GM12878 (cell line): ENCODE measurements at regions not wholly inside any gene's neighbourhood (a gene's known extent, or its start where the extent isn't known, plus 50 kb on each side); places are given as distances from the start of the nearest gene placed in this dataset.

Experiments
- ATAC-seq: fragments of 200-7000 bp; cut with Tn5 transposase; 3 replicates; pipeline ENCODE4 v1.9.1; 2020; ENCODE audit warnings: mild to moderate bottlenecking, moderate library complexity
- BruUV-seq: library from RNA; stranded (reverse); fragments of 400-500 nt; replicated peaks from 2 replicates; lab custom pipeline; 2021; lab: Mats Ljungman, UMichigan
- CTCF ChIA-PET: fragments of 300-600 bp; sonication (Branson Sonifier 250); formaldehyde crosslinking; extraction: SDS; loops from one replicate; lab custom pipeline; 2021; ENCODE audit warnings: inconsistent platforms; lab: Yijun Ruan, JAX
- POLR2A ChIA-PET: fragments of 350-600 bp; formaldehyde crosslinking; extraction: SDS; loops from one replicate; lab custom pipeline; 2021; ENCODE audit warnings: inconsistent platforms; lab: Charles Lee
- RAD21 ChIA-PET: fragments of 300-600 bp; sonication (Branson Sonifier 250); formaldehyde crosslinking; loops from one replicate; lab custom pipeline; 2023; ENCODE audit warnings: antibody characterized with exemption; ENCODE audit not compliant: unreplicated experiment; lab: Charles Lee
- SMC1A ChIA-PET: fragments of 300-600 bp; sonication (Branson Sonifier 250); formaldehyde crosslinking; loops from one replicate; lab custom pipeline; 2023; ENCODE audit not compliant: unreplicated experiment, uncharacterized antibody; lab: Charles Lee
- DNase-seq: peaks from one replicate; pipeline ENCODE4 v3.0.0-alpha.2; 2011; ENCODE audit warnings: low read depth, low spot score
- FAIRE-seq: peaks from 3 replicates; lab custom pipeline; 2011; peaks lifted over from hg19 to GRCh38; lab: Jason Lieb, UNC
- H2AFZ ChIP-seq: 2 replicates; pipeline ENCODE4 v1.6.0; 2011; ENCODE audit warnings: low read depth, low read length, control low read depth; ENCODE audit not compliant: control insufficient read depth
- H3K27ac ChIP-seq: 2 replicates; pipeline ENCODE4 v1.5.1; 2011; ENCODE audit warnings: control low read depth; ENCODE audit not compliant: control insufficient read depth, insufficient read depth
- H3K27me3 ChIP-seq, 2 experiments: replicated peaks in 1 of 2; 2 replicates each; pipeline versions ENCODE4 v1.6.0 to v1.6.1; 2011; ENCODE audit warnings: low read length in 1 of 2; ENCODE audit not compliant: control insufficient read depth in 2 of 2, insufficient read depth in 2 of 2
- H3K36me3 ChIP-seq, 2 experiments: 2 replicates each; pipeline ENCODE4 v1.5.1; 2011; ENCODE audit warnings: low read length in 1 of 2; ENCODE audit not compliant: control insufficient read depth in 2 of 2, insufficient read depth in 2 of 2
- H3K4me1 ChIP-seq: 2 replicates; pipeline ENCODE4 v1.6.1; 2011; ENCODE audit warnings: mild to moderate bottlenecking, low read length, moderate library complexity, mixed read lengths; ENCODE audit not compliant: control insufficient read depth, insufficient read depth
- H3K4me2 ChIP-seq: 2 replicates; pipeline ENCODE4 v1.6.0; 2011; ENCODE audit warnings: control low read depth; ENCODE audit not compliant: control insufficient read depth, insufficient read depth
- H3K4me3 ChIP-seq: fragments of 200-600 bp; sonication (generic); 2 replicates; pipeline ENCODE4 v1.5.1; 2016
- H3K79me2 ChIP-seq: 2 replicates; pipeline ENCODE4 v1.6.0; 2011; ENCODE audit warnings: low read length; ENCODE audit not compliant: control insufficient read depth, insufficient read depth
- H3K9ac ChIP-seq: 2 replicates; pipeline ENCODE4 v1.8.0; 2011; ENCODE audit warnings: low read length, control low read depth, mixed read lengths; ENCODE audit not compliant: control insufficient read depth, insufficient read depth
- H3K9me3 ChIP-seq: replicated peaks from 3 replicates; pipeline ENCODE4 v1.5.1; 2011; ENCODE audit warnings: mild to moderate bottlenecking, low read length; ENCODE audit not compliant: control insufficient read depth, insufficient read depth
- H4K20me1 ChIP-seq: 2 replicates; pipeline ENCODE4 v1.6.0; 2011; ENCODE audit not compliant: control insufficient read depth, insufficient read depth
- BHLHE40 ChIP-seq, 2 experiments: fragments of 450-650 bp in 1 of 2; IDR thresholded peaks; 2 replicates each; pipeline ENCODE4 v1.6.1; 2011 to 2017; ENCODE audit warnings: low read depth in 2 of 2, borderline replicate concordance in 1 of 2, improper control_type of control experiment in 1 of 2, low read length in 1 of 2, mild to moderate bottlenecking in 1 of 2
- CEBPB ChIP-seq, 2 experiments: fragments of 150-350 bp in 1 of 2; IDR thresholded peaks; 2 replicates each; pipeline ENCODE4 v1.6.1; 2012 to 2014; ENCODE audit warnings: low read depth in 2 of 2, low read length in 2 of 2, borderline replicate concordance in 1 of 2, inconsistent platforms in 1 of 2
- IKZF2 ChIP-seq, 2 experiments: fragments of 450-650 bp; IDR thresholded peaks; 2 replicates each; pipeline ENCODE4 v1.6.1; 2017; ENCODE audit warnings: mild to moderate bottlenecking in 2 of 2, moderate library complexity in 2 of 2
- JUNB ChIP-seq: IDR thresholded peaks from 2 replicates; pipeline ENCODE4 v1.6.1; 2016; ENCODE audit warnings: antibody characterized with exemption, mild to moderate bottlenecking
- MEF2B ChIP-seq: fragments of 450-650 bp; IDR thresholded peaks from 2 replicates; pipeline ENCODE4 v1.6.1; 2018; ENCODE audit warnings: mild to moderate bottlenecking, moderate library complexity; ENCODE audit not compliant: partially characterized antibody, poor library complexity, severe bottlenecking
- NBN ChIP-seq: fragments of 450-650 bp; IDR thresholded peaks from 2 replicates; pipeline ENCODE4 v1.6.1; 2016
- NFXL1 ChIP-seq: fragments of 450-650 bp; IDR thresholded peaks from 2 replicates; pipeline ENCODE4 v1.6.1; 2017; ENCODE audit warnings: antibody characterized with exemption, mild to moderate bottlenecking, borderline replicate concordance
- NR2C1 ChIP-seq: fragments of 450-650 bp; IDR thresholded peaks from 2 replicates; pipeline ENCODE4 v1.6.1; 2017; ENCODE audit warnings: antibody characterized with exemption, mild to moderate bottlenecking, moderate library complexity
- PAX5 ChIP-seq: IDR thresholded peaks from 2 replicates; pipeline ENCODE4 v1.6.1; 2011; ENCODE audit warnings: low read depth, low read length, borderline replicate concordance
- POLR2AphosphoS2 ChIP-seq: IDR thresholded peaks from 2 replicates; pipeline ENCODE4 v1.6.1; 2011; ENCODE audit warnings: low read depth, mild to moderate bottlenecking, low read length, improper control_type of control experiment, moderate library complexity
- POU2F2 ChIP-seq: IDR thresholded peaks from 3 replicates; pipeline ENCODE4 v1.6.1; 2011; ENCODE audit warnings: low read depth, mild to moderate bottlenecking, low read length, borderline replicate concordance
- RFX5 ChIP-seq: IDR thresholded peaks from 2 replicates; pipeline ENCODE4 v1.6.1; 2011; ENCODE audit warnings: low read depth, low read length, improper control_type of control experiment
- SMC3 ChIP-seq: IDR thresholded peaks from 2 replicates; pipeline ENCODE4 v1.6.1; 2011; ENCODE audit warnings: low read length, improper control_type of control experiment, borderline replicate concordance
- WGBS: methylation state at CpG from one replicate; pipeline ENCODE4 v1.1.6; 2016; ENCODE audit warnings: low lambda C conversion rate; ENCODE audit not compliant: insufficient replicate concordance, insufficient coverage; ENCODE audit errors: missing lambda C conversion rate; 5-methylcytosine and 5-hydroxymethylcytosine counted together
- in situ Hi-C: fragments of 300-500 bp; cut with MboI; formaldehyde crosslinking; loops from 9 replicates; pipeline ENCODE4 v1.14.3; 2018; ENCODE audit warnings: mixed read lengths
- intact Hi-C: fragments of 100-400 bp; cut with micrococcal nuclease; formaldehyde crosslinking; loops from one replicate; pipeline ENCODE4 v1.14.2; 2022; ENCODE audit not compliant: unreplicated experiment
- TF ChIP-seq, protein P1 (sequence below): fragments of 450-650 bp; IDR thresholded peaks from 2 replicates; pipeline ENCODE4 v1.6.1; 2018; ENCODE audit warnings: borderline replicate concordance, mild to moderate bottlenecking; ENCODE audit not compliant: partially characterized antibody
- TF ChIP-seq, protein P2 (sequence below): IDR thresholded peaks from 2 replicates; pipeline ENCODE4 v1.6.1; 2012; ENCODE audit warnings: low read length, inconsistent platforms
- TF ChIP-seq, protein P3 (sequence below): fragments of 450-650 bp; IDR thresholded peaks from 2 replicates; pipeline ENCODE4 v1.6.1; 2016; ENCODE audit warnings: mild to moderate bottlenecking
- TF ChIP-seq, protein P4 (sequence below): fragments of 450-650 bp; IDR thresholded peaks from 2 replicates; pipeline ENCODE4 v1.6.1; 2017; ENCODE audit warnings: mild to moderate bottlenecking, moderate library complexity

DNA sequence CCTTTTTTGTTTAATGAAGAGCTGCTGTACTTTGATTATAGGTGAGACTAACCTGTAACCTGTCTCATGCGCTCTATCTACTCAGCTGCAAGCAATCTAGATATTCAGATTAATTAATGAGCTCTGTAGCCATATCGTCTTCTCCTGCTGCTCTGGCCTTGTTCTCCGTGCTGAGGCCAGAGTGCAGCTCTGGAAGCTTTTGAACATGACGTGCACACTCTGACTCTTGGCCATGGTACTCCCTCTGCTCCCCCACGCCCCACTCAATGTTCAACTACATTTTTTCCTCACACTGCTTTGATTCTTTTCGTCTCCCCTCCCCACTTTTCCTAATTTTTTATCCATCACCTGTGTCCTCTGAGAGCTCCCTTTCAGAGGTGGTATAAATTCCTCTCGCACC, 751.8 kb downstream of the FGF9 start:
- CTCF ChIA-PET = no interaction called here
- no TSS peak for BruUV-seq
- H4K20me1 ChIP-seq = no peaks in the 10 kb centered on the region
- no peak for DNase-seq
- H2AFZ ChIP-seq = no peak overlapping the region
- H3K27me3 ChIP-seq = no peaks in the 10 kb centered on the region
- H3K9ac ChIP-seq = no peak overlapping the region
- no peaks in the 10 kb centered on the region for H3K4me1 ChIP-seq
- no peak overlapping the region for H3K4me2 ChIP-seq
- intact Hi-C loops = no loop called here
- WGBS = 20% methylated on average over 7 of the region's 7 CpGs
- H3K4me3 ChIP-seq = no peak overlapping the region
- RAD21 ChIA-PET = no interaction called here
- SMC1A ChIA-PET = no interaction called here
- ATAC-seq = no peak
- POLR2A ChIA-PET = no interaction called here
- in situ Hi-C loops = no loop called here
- FAIRE-seq = no peak
- H3K27ac ChIP-seq = no peak overlapping the region
- no peaks in the 10 kb centered on the region for H3K9me3 ChIP-seq
- H3K36me3 ChIP-seq = no peaks in the 10 kb centered on the region
- no peaks in the 10 kb centered on the region for H3K79me2 ChIP-seq
- TF ChIP-seq PAX5 (no peak), NFXL1 (no peak), SMC3 (no peak), IKZF2 (IDR thresholded peaks at IDR 0.05) (no peak), JUNB (no peak), BHLHE40 (IDR thresholded peaks at IDR 0.05; ENCODE audit: borderline replicate concordance in 1 of 2, low read depth in 2 of 2, low read length in 1 of 2) (no peak), NBN (no peak), CEBPB (IDR thresholded peaks at IDR 0.05; ENCODE audit: borderline replicate concordance in 1 of 2, low read depth in 2 of 2, low read length in 2 of 2) (no peak), NR2C1 (no peak), RFX5 (no peak), MEF2B (no peak), POLR2AphosphoS2 (no peak), POU2F2 (no peak)
- TF ChIP-seq, protein P1, sequence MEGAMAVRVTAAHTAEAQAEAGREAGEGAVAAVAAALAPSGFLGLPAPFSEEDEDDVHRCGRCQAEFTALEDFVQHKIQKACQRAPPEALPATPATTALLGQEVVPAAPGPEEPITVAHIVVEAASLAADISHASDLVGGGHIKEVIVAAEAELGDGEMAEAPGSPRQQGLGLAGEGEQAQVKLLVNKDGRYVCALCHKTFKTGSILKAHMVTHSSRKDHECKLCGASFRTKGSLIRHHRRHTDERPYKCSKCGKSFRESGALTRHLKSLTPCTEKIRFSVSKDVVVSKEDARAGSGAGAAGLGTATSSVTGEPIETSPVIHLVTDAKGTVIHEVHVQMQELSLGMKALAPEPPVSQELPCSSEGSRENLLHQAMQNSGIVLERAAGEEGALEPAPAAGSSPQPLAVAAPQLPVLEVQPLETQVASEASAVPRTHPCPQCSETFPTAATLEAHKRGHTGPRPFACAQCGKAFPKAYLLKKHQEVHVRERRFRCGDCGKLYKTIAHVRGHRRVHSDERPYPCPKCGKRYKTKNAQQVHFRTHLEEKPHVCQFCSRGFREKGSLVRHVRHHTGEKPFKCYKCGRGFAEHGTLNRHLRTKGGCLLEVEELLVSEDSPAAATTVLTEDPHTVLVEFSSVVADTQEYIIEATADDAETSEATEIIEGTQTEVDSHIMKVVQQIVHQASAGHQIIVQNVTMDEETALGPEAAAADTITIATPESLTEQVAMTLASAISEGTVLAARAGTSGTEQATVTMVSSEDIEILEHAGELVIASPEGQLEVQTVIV = no peak
- TF ChIP-seq, protein P2, sequence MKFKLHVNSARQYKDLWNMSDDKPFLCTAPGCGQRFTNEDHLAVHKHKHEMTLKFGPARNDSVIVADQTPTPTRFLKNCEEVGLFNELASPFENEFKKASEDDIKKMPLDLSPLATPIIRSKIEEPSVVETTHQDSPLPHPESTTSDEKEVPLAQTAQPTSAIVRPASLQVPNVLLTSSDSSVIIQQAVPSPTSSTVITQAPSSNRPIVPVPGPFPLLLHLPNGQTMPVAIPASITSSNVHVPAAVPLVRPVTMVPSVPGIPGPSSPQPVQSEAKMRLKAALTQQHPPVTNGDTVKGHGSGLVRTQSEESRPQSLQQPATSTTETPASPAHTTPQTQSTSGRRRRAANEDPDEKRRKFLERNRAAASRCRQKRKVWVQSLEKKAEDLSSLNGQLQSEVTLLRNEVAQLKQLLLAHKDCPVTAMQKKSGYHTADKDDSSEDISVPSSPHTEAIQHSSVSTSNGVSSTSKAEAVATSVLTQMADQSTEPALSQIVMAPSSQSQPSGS = no peak
- TF ChIP-seq, protein P3, sequence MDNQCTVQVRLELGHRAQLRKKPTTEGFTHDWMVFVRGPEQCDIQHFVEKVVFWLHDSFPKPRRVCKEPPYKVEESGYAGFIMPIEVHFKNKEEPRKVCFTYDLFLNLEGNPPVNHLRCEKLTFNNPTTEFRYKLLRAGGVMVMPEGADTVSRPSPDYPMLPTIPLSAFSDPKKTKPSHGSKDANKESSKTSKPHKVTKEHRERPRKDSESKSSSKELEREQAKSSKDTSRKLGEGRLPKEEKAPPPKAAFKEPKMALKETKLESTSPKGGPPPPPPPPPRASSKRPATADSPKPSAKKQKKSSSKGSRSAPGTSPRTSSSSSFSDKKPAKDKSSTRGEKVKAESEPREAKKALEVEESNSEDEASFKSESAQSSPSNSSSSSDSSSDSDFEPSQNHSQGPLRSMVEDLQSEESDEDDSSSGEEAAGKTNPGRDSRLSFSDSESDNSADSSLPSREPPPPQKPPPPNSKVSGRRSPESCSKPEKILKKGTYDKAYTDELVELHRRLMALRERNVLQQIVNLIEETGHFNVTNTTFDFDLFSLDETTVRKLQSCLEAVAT = no peak
- TF ChIP-seq, protein P4, sequence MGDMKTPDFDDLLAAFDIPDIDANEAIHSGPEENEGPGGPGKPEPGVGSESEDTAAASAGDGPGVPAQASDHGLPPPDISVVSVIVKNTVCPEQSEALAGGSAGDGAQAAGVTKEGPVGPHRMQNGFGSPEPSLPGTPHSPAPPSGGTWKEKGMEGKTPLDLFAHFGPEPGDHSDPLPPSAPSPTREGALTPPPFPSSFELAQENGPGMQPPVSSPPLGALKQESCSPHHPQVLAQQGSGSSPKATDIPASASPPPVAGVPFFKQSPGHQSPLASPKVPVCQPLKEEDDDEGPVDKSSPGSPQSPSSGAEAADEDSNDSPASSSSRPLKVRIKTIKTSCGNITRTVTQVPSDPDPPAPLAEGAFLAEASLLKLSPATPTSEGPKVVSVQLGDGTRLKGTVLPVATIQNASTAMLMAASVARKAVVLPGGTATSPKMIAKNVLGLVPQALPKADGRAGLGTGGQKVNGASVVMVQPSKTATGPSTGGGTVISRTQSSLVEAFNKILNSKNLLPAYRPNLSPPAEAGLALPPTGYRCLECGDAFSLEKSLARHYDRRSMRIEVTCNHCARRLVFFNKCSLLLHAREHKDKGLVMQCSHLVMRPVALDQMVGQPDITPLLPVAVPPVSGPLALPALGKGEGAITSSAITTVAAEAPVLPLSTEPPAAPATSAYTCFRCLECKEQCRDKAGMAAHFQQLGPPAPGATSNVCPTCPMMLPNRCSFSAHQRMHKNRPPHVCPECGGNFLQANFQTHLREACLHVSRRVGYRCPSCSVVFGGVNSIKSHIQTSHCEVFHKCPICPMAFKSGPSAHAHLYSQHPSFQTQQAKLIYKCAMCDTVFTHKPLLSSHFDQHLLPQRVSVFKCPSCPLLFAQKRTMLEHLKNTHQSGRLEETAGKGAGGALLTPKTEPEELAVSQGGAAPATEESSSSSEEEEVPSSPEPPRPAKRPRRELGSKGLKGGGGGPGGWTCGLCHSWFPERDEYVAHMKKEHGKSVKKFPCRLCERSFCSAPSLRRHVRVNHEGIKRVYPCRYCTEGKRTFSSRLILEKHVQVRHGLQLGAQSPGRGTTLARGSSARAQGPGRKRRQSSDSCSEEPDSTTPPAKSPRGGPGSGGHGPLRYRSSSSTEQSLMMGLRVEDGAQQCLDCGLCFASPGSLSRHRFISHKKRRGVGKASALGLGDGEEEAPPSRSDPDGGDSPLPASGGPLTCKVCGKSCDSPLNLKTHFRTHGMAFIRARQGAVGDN = no peak
